ENCODE measurements at regions not wholly inside any gene's neighbourhood (a gene's known extent, or its start where the extent isn't known, plus 50 kb on each side); places are given as distances from the start of the nearest gene placed in this dataset.

DNA sequence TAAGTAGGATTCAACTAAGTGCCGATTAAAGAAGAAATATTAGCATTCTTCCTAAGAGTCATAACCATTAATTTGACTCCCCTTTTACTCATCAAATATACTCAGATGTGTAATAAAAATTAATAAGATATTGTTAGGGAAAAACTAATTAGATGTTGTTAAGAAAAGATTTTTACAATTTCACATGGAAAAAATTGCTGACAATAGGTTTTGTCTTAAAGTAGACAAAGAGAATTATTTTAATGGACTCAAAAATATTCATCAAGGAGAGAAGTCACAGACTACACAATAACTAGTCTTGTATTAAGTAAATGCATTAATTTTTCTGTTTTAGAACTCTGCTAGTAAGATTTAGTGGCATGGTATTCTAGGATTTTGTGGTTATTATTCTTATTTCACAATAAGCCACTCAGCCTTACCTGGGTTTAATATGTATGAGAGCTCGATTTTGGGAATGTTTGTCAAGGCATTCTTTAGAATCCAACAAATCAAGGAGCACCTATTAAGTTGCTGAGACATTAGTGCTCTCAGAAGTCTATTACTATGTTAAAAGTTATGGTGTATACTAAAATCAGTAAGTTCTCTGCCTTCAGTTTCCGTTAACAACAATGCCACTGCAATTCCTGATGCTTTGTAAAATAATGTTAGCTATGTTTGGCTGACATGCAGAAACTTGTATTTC, 110.2 kb upstream of the UGT8 start:
- H3K27ac ChIP-seq (ENCODE audit: low read depth in 1 of 2, low read length in 2 of 2), result no peak overlapping the region
- H3K27ac Mint-ChIP-seq, result no peak overlapping the region

DNA sequence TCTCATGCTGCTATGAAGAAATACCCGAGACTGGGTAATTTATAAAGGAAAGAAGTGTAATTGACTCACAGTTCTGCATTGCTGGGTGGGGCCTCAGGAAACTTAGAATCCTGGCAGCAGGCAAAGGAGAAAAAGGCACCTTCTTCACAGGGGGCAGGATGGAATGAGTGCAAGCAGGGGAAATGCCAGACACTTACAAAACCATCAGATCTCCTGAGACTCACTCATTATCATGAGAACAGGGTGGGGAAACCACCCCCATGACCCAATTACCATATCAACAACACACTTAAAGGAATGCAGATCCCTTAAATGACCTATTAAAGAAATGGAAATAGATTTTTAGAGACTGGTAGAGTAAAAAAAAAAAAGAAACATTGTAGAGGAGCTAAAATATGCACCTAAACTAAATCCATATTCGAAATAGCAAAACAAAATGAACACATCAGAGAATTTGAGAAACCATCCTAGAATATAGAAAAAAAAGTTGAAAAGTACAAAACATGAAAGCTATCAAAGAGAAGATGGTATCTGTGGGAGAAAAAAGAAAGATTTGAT, 104.3 kb upstream of the UGT8 start:
- POLR2A ChIA-PET, result no interaction called here
- H3K4me3 Mint-ChIP-seq, result no peak overlapping the region
- H3K4me1 Mint-ChIP-seq (ENCODE audit: low read depth), result no peaks in the 10 kb centered on the region
- H3K4me1 ChIP-seq (ENCODE audit: insufficient read depth, low read length), result no peaks in the 10 kb centered on the region
- no peak for ATAC-seq (ENCODE audit: poor library complexity)
- no peaks in the 10 kb centered on the region for H3K27me3 ChIP-seq (ENCODE audit: control insufficient read depth in 1 of 2, insufficient read depth in 2 of 2, low read length in 2 of 2)
- CTCF ChIA-PET, result no interaction called here
- no peak overlapping the region for H3K4me3 ChIP-seq (ENCODE audit: low read length)
- TF ChIP-seq, protein P1, sequence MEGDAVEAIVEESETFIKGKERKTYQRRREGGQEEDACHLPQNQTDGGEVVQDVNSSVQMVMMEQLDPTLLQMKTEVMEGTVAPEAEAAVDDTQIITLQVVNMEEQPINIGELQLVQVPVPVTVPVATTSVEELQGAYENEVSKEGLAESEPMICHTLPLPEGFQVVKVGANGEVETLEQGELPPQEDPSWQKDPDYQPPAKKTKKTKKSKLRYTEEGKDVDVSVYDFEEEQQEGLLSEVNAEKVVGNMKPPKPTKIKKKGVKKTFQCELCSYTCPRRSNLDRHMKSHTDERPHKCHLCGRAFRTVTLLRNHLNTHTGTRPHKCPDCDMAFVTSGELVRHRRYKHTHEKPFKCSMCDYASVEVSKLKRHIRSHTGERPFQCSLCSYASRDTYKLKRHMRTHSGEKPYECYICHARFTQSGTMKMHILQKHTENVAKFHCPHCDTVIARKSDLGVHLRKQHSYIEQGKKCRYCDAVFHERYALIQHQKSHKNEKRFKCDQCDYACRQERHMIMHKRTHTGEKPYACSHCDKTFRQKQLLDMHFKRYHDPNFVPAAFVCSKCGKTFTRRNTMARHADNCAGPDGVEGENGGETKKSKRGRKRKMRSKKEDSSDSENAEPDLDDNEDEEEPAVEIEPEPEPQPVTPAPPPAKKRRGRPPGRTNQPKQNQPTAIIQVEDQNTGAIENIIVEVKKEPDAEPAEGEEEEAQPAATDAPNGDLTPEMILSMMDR (IDR thresholded peaks at IDR 0.05), result no peak
- H3K27me3 Mint-ChIP-seq, result no peaks in the 10 kb centered on the region
- H3K27ac Mint-ChIP-seq, result no peak overlapping the region
- H3K36me3 ChIP-seq (ENCODE audit: insufficient read depth, low read length), result no peaks in the 10 kb centered on the region
- H3K36me3 Mint-ChIP-seq (ENCODE audit: low read depth), result no peaks in the 10 kb centered on the region
- H3K9me3 Mint-ChIP-seq, result no peaks in the 10 kb centered on the region
- H3K27ac ChIP-seq (ENCODE audit: low read depth in 1 of 2, low read length in 2 of 2), result no peak overlapping the region
- DNase-seq, result no peak
- intact Hi-C loops (cut with DNase I, micrococcal nuclease), result no loop called here
- no peaks in the 10 kb centered on the region for H3K9me3 ChIP-seq (ENCODE audit: control insufficient read depth in 1 of 2, insufficient read depth in 1 of 2, low read length in 2 of 2)

More for the DNA sequence above, 110.2 kb upstream of the UGT8 start:
- no peak overlapping the region for H3K4me3 ChIP-seq (ENCODE audit: low read length)
- ChIA-PET CTCF (no interaction called here), POLR2A (no interaction called here)
- no peaks in the 10 kb centered on the region for H3K9me3 Mint-ChIP-seq
- H3K4me1 Mint-ChIP-seq (ENCODE audit: low read depth), result no peaks in the 10 kb centered on the region
- no peaks in the 10 kb centered on the region for H3K27me3 Mint-ChIP-seq
- H3K4me1 ChIP-seq (ENCODE audit: insufficient read depth, low read length), result no peaks in the 10 kb centered on the region
- intact Hi-C loops (cut with DNase I, micrococcal nuclease), result no loop called here
- DNase-seq, result no peak
- H3K36me3 ChIP-seq (ENCODE audit: insufficient read depth, low read length), result no peaks in the 10 kb centered on the region
- no peak overlapping the region for H3K4me3 Mint-ChIP-seq
- H3K9me3 ChIP-seq (ENCODE audit: control insufficient read depth in 1 of 2, insufficient read depth in 1 of 2, low read length in 2 of 2), result no peaks in the 10 kb centered on the region
- TF ChIP-seq, protein P1 (IDR thresholded peaks at IDR 0.05), result no peak
- H3K27me3 ChIP-seq (ENCODE audit: control insufficient read depth in 1 of 2, insufficient read depth in 2 of 2, low read length in 2 of 2), result no peaks in the 10 kb centered on the region
- no peak for ATAC-seq (ENCODE audit: poor library complexity)
- H3K36me3 Mint-ChIP-seq (ENCODE audit: low read depth), result no peaks in the 10 kb centered on the region

DNA sequence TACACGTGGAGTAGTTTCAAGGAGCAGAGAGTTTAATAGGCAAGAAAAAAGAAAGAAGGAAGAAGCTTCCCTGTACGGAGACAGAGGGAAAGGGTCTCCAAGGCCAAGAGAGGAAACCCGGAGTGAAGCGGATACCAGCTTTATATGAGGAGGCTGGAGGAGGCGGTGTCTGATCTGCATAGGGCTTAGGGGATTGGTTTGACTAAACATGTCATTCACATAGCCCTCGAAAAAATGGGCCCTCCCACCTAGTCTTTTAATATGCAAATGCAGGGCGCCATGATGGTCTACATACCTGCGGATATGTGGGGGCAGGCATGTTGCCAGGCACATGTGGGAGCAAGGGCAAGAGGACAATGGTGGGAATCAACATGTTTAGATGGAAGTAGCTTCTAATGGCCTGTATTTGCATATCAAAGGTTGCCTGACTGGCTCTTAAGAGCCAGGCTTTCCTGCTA, 103.1 kb upstream of the UGT8 start:
- intact Hi-C loops (cut with DNase I, micrococcal nuclease), result no loop called here
- ChIA-PET POLR2A (no interaction called here), CTCF (interaction anchor here (0.7 kb wide), 1 partner anchor 20 kb away, joined by 3 read pairs; no protein-coding TSS in a partner anchor)
- Histone ChIP-seq H3K36me3 (ENCODE audit: insufficient read depth, low read length) (no peaks in the 10 kb centered on the region), H3K27me3 (ENCODE audit: control insufficient read depth in 1 of 2, insufficient read depth in 2 of 2, low read length in 2 of 2) (no peaks in the 10 kb centered on the region), H3K27ac (ENCODE audit: low read depth in 1 of 2, low read length in 2 of 2) (no peak overlapping the region), H3K4me3 (ENCODE audit: low read length) (no peak overlapping the region), H3K4me1 (ENCODE audit: insufficient read depth, low read length) (no peaks in the 10 kb centered on the region), H3K9me3 (ENCODE audit: control insufficient read depth in 1 of 2, insufficient read depth in 1 of 2, low read length in 2 of 2) (no peaks in the 10 kb centered on the region)
- ATAC-seq (ENCODE audit: poor library complexity) (no peak), DNase-seq (no peak)
- no peaks in the 10 kb centered on the region for H3K4me1 Mint-ChIP-seq (ENCODE audit: low read depth)
- H3K4me3 Mint-ChIP-seq, result no peak overlapping the region
- no peaks in the 10 kb centered on the region for H3K36me3 Mint-ChIP-seq (ENCODE audit: low read depth)
- H3K27me3 Mint-ChIP-seq, result no peaks in the 10 kb centered on the region
- TF ChIP-seq, protein P1 (IDR thresholded peaks at IDR 0.05), result no peak
- no peaks in the 10 kb centered on the region for H3K9me3 Mint-ChIP-seq
- H3K27ac Mint-ChIP-seq, result no peak overlapping the region
